Keratinocyte (primary cell): ENCODE measurements at regions not wholly inside any gene's neighbourhood (a gene's known extent, or its start where the extent isn't known, plus 50 kb on each side); places are given as distances from the start of the nearest gene placed in this dataset.

ENCODE experiments used
- DNase-seq: peaks from one replicate; pipeline ENCODE4 v3.0.0-alpha.2; 2011; ENCODE audit warnings: low read depth, missing footprints, low spot score
- FAIRE-seq: peaks from 2 replicates; lab custom pipeline; 2011; peaks lifted over from hg19 to GRCh38; lab: Jason Lieb, UNC
- H2AFZ ChIP-seq: 2 replicates; pipeline ENCODE4 v1.6.0; 2012; ENCODE audit warnings: low read length, control low read depth, inconsistent platforms; ENCODE audit not compliant: control insufficient read depth
- H3K27ac ChIP-seq: 2 replicates; pipeline ENCODE4 v1.5.1; 2011; ENCODE audit warnings: low read length; ENCODE audit not compliant: control insufficient read depth, insufficient read depth
- H3K27me3 ChIP-seq: 3 replicates; pipeline ENCODE4 v1.6.0; 2011; ENCODE audit warnings: low read length; ENCODE audit not compliant: control insufficient read depth, insufficient read depth; ENCODE audit errors: extremely low read depth
- H3K36me3 ChIP-seq, 2 experiments: 2 replicates in 1 of 2; 3 replicates in 1 of 2; pipeline ENCODE4 v1.5.1; 2011; ENCODE audit warnings: low read length in 2 of 2, mild to moderate bottlenecking in 1 of 2; ENCODE audit not compliant: control insufficient read depth in 2 of 2, insufficient read depth in 2 of 2; ENCODE audit errors: extremely low read depth in 1 of 2
- H3K4me1 ChIP-seq: 3 replicates; pipeline ENCODE4 v1.5.1; 2011; ENCODE audit warnings: low read length; ENCODE audit not compliant: control insufficient read depth, insufficient read depth; ENCODE audit errors: extremely low read depth
- H3K4me2 ChIP-seq: 3 replicates; pipeline ENCODE4 v1.6.0; 2011; ENCODE audit warnings: low read depth, low read length; ENCODE audit not compliant: control insufficient read depth, insufficient read depth; ENCODE audit errors: extremely low read depth
- H3K4me3 ChIP-seq, 3 experiments: fragments of 200-600 bp in 1 of 3; sonication (generic) in 1 of 3; 2 replicates in 2 of 3; 3 replicates in 1 of 3; pipeline ENCODE4 v1.5.1; 2011 to 2016; ENCODE audit warnings: low read length in 3 of 3, mild to moderate bottlenecking in 3 of 3, control low read depth in 2 of 3, inconsistent platforms in 1 of 3, low read depth in 1 of 3, mixed read lengths in 1 of 3, mixed run types in 1 of 3, moderate library complexity in 1 of 3; ENCODE audit not compliant: control insufficient read depth in 2 of 3, insufficient read depth in 2 of 3; ENCODE audit errors: extremely low read depth in 1 of 3
- H3K79me2 ChIP-seq: 2 replicates; pipeline ENCODE4 v1.6.0; 2012; ENCODE audit warnings: low read length; ENCODE audit not compliant: control insufficient read depth, insufficient read depth
- H3K9ac ChIP-seq: 3 replicates; pipeline ENCODE4 v1.6.0; 2011; ENCODE audit warnings: low read length; ENCODE audit not compliant: control insufficient read depth, insufficient read depth; ENCODE audit errors: extremely low read depth
- H3K9me1 ChIP-seq: 3 replicates; pipeline ENCODE4 v1.6.0; 2011; ENCODE audit warnings: low read length; ENCODE audit not compliant: control insufficient read depth, insufficient read depth; ENCODE audit errors: extremely low read depth
- H3K9me3 ChIP-seq: 2 replicates; pipeline ENCODE4 v1.5.1; 2012; ENCODE audit warnings: low read depth, low read length; ENCODE audit not compliant: control insufficient read depth
- H4K20me1 ChIP-seq: 3 replicates; pipeline ENCODE4 v1.6.0; 2011; ENCODE audit warnings: low read length; ENCODE audit not compliant: control insufficient read depth, insufficient read depth; ENCODE audit errors: extremely low read depth
- CTCF ChIP-seq, 3 experiments: IDR thresholded peaks in 1 of 3; conservative IDR thresholded peaks in 1 of 3; optimal IDR thresholded peaks in 1 of 3; 2 replicates in 2 of 3; 3 replicates in 1 of 3; pipeline versions ENCODE3 to v1.5.1; 2011; ENCODE audit warnings: low read length in 3 of 3, mild to moderate bottlenecking in 3 of 3, moderate library complexity in 2 of 3, control low read depth in 1 of 3, inconsistent platforms in 1 of 3; ENCODE audit not compliant: insufficient read depth in 2 of 3; ENCODE audit errors: extremely low read depth in 1 of 3
- EZH2 ChIP-seq: IDR thresholded peaks from one replicate; pipeline ENCODE4 v1.6.1; 2012; ENCODE audit warnings: inconsistent platforms, mild to moderate bottlenecking, low read length, moderate library complexity
- dilution Hi-C: fragments of 300-500 bp; cut with MboI; formaldehyde crosslinking; loops from one replicate; pipeline ENCODE4 v1.7.0; 2020; ENCODE audit warnings: low sequenced_read_pairs; ENCODE audit not compliant: extremely low pct_ligation_motif_present

GRCh38 chr5:141740885-141741284 lies 58.9 kb upstream of the ARAP3 start:
- H3K79me2 ChIP-seq = no peaks in the 10 kb centered on the region
- no peak for FAIRE-seq
- no peak overlapping the region for H3K4me2 ChIP-seq
- dilution Hi-C loops = no loop called here
- no peak for DNase-seq
- peaks cover 10% of the 10 kb centered on the region for H3K27me3 ChIP-seq
- no peaks in the 10 kb centered on the region for H3K9me3 ChIP-seq
- H3K9me1 ChIP-seq = no peaks in the 10 kb centered on the region
- peaks cover 3% of the 10 kb centered on the region for H4K20me1 ChIP-seq
- H3K36me3 ChIP-seq = no peaks in the 10 kb centered on the region
- no peaks in the 10 kb centered on the region for H3K4me1 ChIP-seq
- H3K4me3 ChIP-seq = no peak overlapping the region
- no peak overlapping the region for H2AFZ ChIP-seq
- no peak overlapping the region for H3K9ac ChIP-seq
- no peak overlapping the region for H3K27ac ChIP-seq
- TF ChIP-seq EZH2 (no peak), CTCF (optimal IDR thresholded peaks at IDR 0.05 in 1 of 3, IDR thresholded peaks at IDR 0.05 in 1 of 3, conservative IDR thresholded peaks at IDR 0.05 in 1 of 3; ENCODE audit: extremely low read depth in 1 of 3, insufficient read depth in 2 of 3, low read length in 3 of 3) (no peak)

GRCh38 chr5:141737535-141737934 lies 55.5 kb upstream of the ARAP3 start:
- Histone ChIP-seq H3K27ac (no peak overlapping the region), H3K36me3 (no peaks in the 10 kb centered on the region), H4K20me1 (no peaks in the 10 kb centered on the region), H3K9me1 (no peaks in the 10 kb centered on the region), H3K4me3 (no peak overlapping the region), H3K27me3 (peaks cover 7% of the 10 kb centered on the region), H3K4me1 (no peaks in the 10 kb centered on the region), H3K79me2 (no peaks in the 10 kb centered on the region), H3K9me3 (no peaks in the 10 kb centered on the region), H3K4me2 (no peak overlapping the region), H3K9ac (no peak overlapping the region), H2AFZ (no peak overlapping the region)
- no peak for FAIRE-seq
- dilution Hi-C loops = no loop called here
- no peak for DNase-seq
- no peak for TF ChIP-seq EZH2
- TF ChIP-seq CTCF (optimal IDR thresholded peaks at IDR 0.05 in 1 of 3, IDR thresholded peaks at IDR 0.05 in 1 of 3, conservative IDR thresholded peaks at IDR 0.05 in 1 of 3; ENCODE audit: extremely low read depth in 1 of 3, insufficient read depth in 2 of 3, low read length in 3 of 3) = no peak
